Suprapubic skin (tissue), 4 donors: ENCODE measurements at regions not wholly inside any gene's neighbourhood (a gene's known extent, or its start where the extent isn't known, plus 50 kb on each side); places are given as distances from the start of the nearest gene placed in this dataset.

Experiments
- DNase-seq, 2 donors: peaks; one replicate each; pipeline ENCODE4 v3.0.0-alpha.2; 2019; ENCODE audit warnings: low spot score in 2 of 2
- H3K27ac ChIP-seq: fragments of 200-600 bp; sonication (generic); one replicate; pipeline ENCODE4 v1.5.1; 2019
- H3K27me3 ChIP-seq: fragments of 200-600 bp; sonication (generic); one replicate; pipeline ENCODE4 v1.5.1; 2019
- H3K36me3 ChIP-seq: fragments of 200-600 bp; sonication (generic); one replicate; pipeline ENCODE4 v1.5.1; 2019
- H3K4me1 ChIP-seq: fragments of 200-600 bp; sonication (generic); one replicate; pipeline ENCODE4 v1.5.1; 2019
- H3K4me3 ChIP-seq: fragments of 200-600 bp; sonication (generic); one replicate; pipeline ENCODE4 v1.5.1; 2019; ENCODE audit warnings: mild to moderate bottlenecking
- H3K9me3 ChIP-seq: fragments of 200-600 bp; sonication (generic); one replicate; pipeline ENCODE4 v1.5.1; 2019
- EP300 ChIP-seq: sonication (generic); formaldehyde crosslinking; IDR thresholded peaks from one replicate; pipeline ENCODE4 v1.6.1; 2017; ENCODE audit warnings: antibody characterized with exemption
- POLR2A ChIP-seq, 2 donors: fragments of 450-650 bp; IDR thresholded peaks; one replicate each; pipeline ENCODE4 v1.6.1; 2017; ENCODE audit warnings: antibody characterized with exemption in 2 of 2, mild to moderate bottlenecking in 2 of 2, moderate library complexity in 2 of 2
- POLR2AphosphoS5 ChIP-seq, 3 donors: sonication (generic); formaldehyde crosslinking; IDR thresholded peaks; one replicate each; pipeline ENCODE4 v1.6.1; 2017; ENCODE audit warnings: antibody characterized with exemption in 3 of 3
- WGBS: methylation state at CpG from one replicate; pipeline ENCODE4 v1.1.5; 2018; 5-methylcytosine and 5-hydroxymethylcytosine counted together
- TF ChIP-seq, protein P1 (sequence below), 2 donors: fragments of 200-600 bp in 1 of 2; fragments of 450-650 bp in 1 of 2; sonication (generic) in 1 of 2; IDR thresholded peaks; one replicate each; pipeline ENCODE4 v1.5.1; 2016 to 2019; ENCODE audit warnings: antibody characterized with exemption in 2 of 2, mild to moderate bottlenecking in 1 of 2, moderate library complexity in 1 of 2

DNA sequence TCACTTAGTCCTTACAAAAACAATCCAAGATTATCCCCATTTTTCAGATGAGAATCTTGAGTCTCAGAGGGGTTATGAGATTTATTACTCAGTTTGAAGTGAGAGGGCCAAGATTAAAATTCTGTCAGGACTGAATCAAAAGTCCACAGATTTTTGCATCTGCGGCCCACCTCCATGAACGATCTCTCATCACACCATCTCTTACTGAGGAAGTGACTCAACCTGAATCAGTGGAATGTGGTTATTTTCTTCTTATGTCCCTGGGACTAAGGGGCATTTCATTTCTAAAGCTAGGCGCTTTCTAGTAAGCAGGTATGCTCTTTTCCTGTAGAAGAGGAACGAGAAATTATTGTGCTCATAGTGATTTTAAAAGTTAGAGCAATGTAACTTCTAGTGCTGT, 360.3 kb upstream of the SPHKAP start:
- H3K4me3 ChIP-seq = no peak overlapping the region
- H3K9me3 ChIP-seq = peaks cover 10% of the 10 kb centered on the region
- H3K27me3 ChIP-seq = no peaks in the 10 kb centered on the region
- TF ChIP-seq EP300 = no peak
- TF ChIP-seq POLR2AphosphoS5 (IDR thresholded peaks at IDR 0.05) = no peak
- TF ChIP-seq, protein P1, sequence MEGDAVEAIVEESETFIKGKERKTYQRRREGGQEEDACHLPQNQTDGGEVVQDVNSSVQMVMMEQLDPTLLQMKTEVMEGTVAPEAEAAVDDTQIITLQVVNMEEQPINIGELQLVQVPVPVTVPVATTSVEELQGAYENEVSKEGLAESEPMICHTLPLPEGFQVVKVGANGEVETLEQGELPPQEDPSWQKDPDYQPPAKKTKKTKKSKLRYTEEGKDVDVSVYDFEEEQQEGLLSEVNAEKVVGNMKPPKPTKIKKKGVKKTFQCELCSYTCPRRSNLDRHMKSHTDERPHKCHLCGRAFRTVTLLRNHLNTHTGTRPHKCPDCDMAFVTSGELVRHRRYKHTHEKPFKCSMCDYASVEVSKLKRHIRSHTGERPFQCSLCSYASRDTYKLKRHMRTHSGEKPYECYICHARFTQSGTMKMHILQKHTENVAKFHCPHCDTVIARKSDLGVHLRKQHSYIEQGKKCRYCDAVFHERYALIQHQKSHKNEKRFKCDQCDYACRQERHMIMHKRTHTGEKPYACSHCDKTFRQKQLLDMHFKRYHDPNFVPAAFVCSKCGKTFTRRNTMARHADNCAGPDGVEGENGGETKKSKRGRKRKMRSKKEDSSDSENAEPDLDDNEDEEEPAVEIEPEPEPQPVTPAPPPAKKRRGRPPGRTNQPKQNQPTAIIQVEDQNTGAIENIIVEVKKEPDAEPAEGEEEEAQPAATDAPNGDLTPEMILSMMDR (IDR thresholded peaks at IDR 0.05) = no peak
- whole genome bisulfite sequencing = 87% methylated on average over 4 of the region's 4 CpGs
- H3K27ac ChIP-seq = no peak overlapping the region
- no peak for DNase-seq
- H3K4me1 ChIP-seq = no peaks in the 10 kb centered on the region
- no peaks in the 10 kb centered on the region for H3K36me3 ChIP-seq

DNA sequence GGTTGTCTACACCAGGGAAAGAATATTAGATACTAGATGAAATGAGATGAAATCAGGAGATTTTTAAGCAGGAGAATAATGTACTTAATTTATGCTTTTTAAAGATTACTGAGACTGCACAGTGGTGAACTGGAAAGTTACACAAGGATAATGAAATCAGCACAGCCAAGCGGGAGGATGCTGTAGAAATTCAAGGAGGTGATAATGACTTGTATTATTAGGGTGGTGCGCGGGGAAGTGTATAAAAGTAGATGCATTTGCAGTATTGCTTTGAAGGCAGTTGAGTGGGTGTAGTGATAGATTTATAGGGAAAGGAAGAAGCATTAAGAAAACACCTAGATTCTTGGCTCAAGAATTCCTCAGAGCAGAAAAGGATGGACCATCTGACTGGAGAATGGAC, 359.5 kb upstream of the SPHKAP start:
- Histone ChIP-seq H3K27ac (no peak overlapping the region), H3K4me3 (no peak overlapping the region), H3K27me3 (no peaks in the 10 kb centered on the region), H3K4me1 (no peaks in the 10 kb centered on the region), H3K36me3 (no peaks in the 10 kb centered on the region), H3K9me3 (peaks cover 6% of the 10 kb centered on the region)
- TF ChIP-seq POLR2A (IDR thresholded peaks at IDR 0.05) (no peak), EP300 (no peak), POLR2AphosphoS5 (IDR thresholded peaks at IDR 0.05) (no peak)
- TF ChIP-seq, protein P1 (IDR thresholded peaks at IDR 0.05) = no peak
- 95% methylated on average over 3 of the region's 3 CpGs for WGBS
- no peak for DNase-seq

DNA sequence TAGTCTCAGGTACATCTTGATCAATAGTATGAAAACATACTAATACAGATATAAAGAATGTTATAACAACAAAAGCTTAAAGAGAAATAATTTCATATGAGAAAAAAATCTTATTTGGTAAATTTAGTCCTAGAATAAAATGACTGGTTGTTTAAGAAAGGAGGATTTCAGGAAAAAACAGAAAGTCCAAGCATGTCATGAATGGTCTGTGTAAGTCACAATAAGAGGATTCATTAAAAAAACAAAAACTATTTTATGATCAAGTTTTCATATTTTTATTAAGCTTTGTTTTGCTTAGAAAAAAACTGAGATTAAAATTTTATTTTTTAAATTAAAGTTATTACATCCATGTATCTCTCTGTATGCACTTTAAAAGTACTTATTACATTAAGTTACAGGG, 353.9 kb upstream of the SPHKAP start:
- no peak for TF ChIP-seq EP300
- TF ChIP-seq POLR2AphosphoS5 (IDR thresholded peaks at IDR 0.05) = no peak
- no peak for TF ChIP-seq POLR2A (IDR thresholded peaks at IDR 0.05)
- TF ChIP-seq, protein P1 (IDR thresholded peaks at IDR 0.05) = no peak
- DNase-seq = no peak
- H3K4me1 ChIP-seq = no peaks in the 10 kb centered on the region

DNA sequence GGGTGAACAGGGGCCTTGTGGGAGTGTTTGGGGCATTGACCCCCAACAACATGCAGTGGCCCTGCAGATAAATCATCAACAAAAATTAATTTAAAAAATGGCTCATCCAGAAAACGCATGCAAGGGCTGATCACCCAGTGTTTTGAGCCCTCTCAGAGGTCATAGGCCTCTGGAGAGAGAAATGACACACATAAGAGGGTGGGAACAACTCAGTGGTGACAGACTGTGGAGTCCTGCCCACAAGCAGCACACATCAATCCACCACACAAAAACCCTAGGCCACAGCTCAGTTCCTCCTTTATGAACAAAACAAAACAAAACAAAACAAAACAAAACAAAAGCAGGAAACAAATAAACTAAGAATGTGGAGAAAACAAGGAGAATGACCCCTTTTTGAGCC, 351.7 kb upstream of the SPHKAP start:
- Histone ChIP-seq H3K36me3 (no peaks in the 10 kb centered on the region), H3K4me1 (no peaks in the 10 kb centered on the region), H3K27me3 (no peaks in the 10 kb centered on the region), H3K4me3 (no peak overlapping the region), H3K9me3 (peaks cover 9% of the 10 kb centered on the region), H3K27ac (no peak overlapping the region)
- 63% methylated on average over 1 of the region's 1 CpG for WGBS
- DNase-seq = no peak
- TF ChIP-seq POLR2A (IDR thresholded peaks at IDR 0.05) = no peak
- TF ChIP-seq EP300 = no peak
- TF ChIP-seq, protein P1 (IDR thresholded peaks at IDR 0.05) = no peak
- no peak for TF ChIP-seq POLR2AphosphoS5 (IDR thresholded peaks at IDR 0.05)

More for the DNA sequence above, 353.9 kb upstream of the SPHKAP start:
- H3K4me3 ChIP-seq = no peak overlapping the region
- H3K36me3 ChIP-seq = no peaks in the 10 kb centered on the region
- H3K27ac ChIP-seq = no peak overlapping the region
- H3K27me3 ChIP-seq = no peaks in the 10 kb centered on the region
- peaks cover 9% of the 10 kb centered on the region for H3K9me3 ChIP-seq

DNA sequence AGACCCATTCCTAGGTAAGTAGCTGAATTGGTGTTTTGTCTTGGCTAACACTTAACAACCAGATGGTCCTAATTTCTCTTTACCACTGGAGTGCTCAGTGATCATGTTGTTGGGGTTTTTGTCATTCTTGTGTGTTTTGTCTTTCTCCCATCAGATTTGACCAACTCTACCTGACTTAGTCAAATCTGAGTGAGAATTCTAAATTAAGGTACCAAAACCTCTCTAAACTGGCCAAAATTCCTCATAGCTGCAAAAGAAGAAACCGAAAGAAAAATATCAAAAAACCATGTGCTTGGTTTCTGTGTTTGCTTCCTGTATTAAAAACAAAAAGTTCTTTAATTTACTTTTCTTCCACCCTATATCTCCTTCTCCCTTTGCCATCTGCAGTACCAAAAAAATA, 350.7 kb upstream of the SPHKAP start:
- TF ChIP-seq POLR2A (IDR thresholded peaks at IDR 0.05) (no peak), POLR2AphosphoS5 (IDR thresholded peaks at IDR 0.05) (no peak), EP300 (no peak)
- TF ChIP-seq, protein P1 (IDR thresholded peaks at IDR 0.05) = no peak
- Histone ChIP-seq H3K4me3 (no peak overlapping the region), H3K4me1 (no peaks in the 10 kb centered on the region), H3K27ac (no peak overlapping the region), H3K36me3 (no peaks in the 10 kb centered on the region), H3K9me3 (peaks cover 4% of the 10 kb centered on the region), H3K27me3 (no peaks in the 10 kb centered on the region)
- DNase-seq = no peak
- 88% methylated on average over 1 of the region's 1 CpG for WGBS
